ENCODE measurements at regions not wholly inside any gene's neighbourhood (a gene's known extent, or its start where the extent isn't known, plus 50 kb on each side); places are given as distances from the start of the nearest gene placed in this dataset.

GRCh38 chr14:34122081-34122480, 171.2 kb upstream of the EGLN3 start:
- POLR2A ChIA-PET: no interaction called here
- Histone ChIP-seq H3K4me2 (replicated peaks; ENCODE audit: low read depth, low read length, poor library complexity, severe bottlenecking) (no peak overlapping the region), H3K36me3 (replicated peaks in 1 of 2; ENCODE audit: control extremely low read depth in 1 of 2, control insufficient read depth in 1 of 2, extremely low read depth in 1 of 2, insufficient read depth in 2 of 2, low read length in 1 of 2) (no peaks in the 10 kb centered on the region), H4K20me1 (ENCODE audit: control insufficient read depth, insufficient read depth, low read length, poor library complexity, severe bottlenecking) (no peaks in the 10 kb centered on the region), H3K79me2 (ENCODE audit: control insufficient read depth, insufficient read depth, low read length) (no peaks in the 10 kb centered on the region), H2AFZ (ENCODE audit: insufficient read depth, low read depth, low read length, poor library complexity, severe bottlenecking) (no peak overlapping the region), H3K4me1 (ENCODE audit: control insufficient read depth in 2 of 2, insufficient read depth in 2 of 2, low read length in 2 of 2) (no peaks in the 10 kb centered on the region), H3K4me3 (ENCODE audit: control extremely low read depth in 1 of 5, extremely low read depth in 1 of 5, insufficient read depth in 1 of 5, low read depth in 2 of 5, low read length in 4 of 5) (no peak overlapping the region), H3K9ac (ENCODE audit: low read length) (no peak overlapping the region), H3K9me3 (ENCODE audit: control extremely low read depth in 1 of 3, control insufficient read depth in 2 of 3, insufficient read depth in 1 of 3, low read length in 2 of 3) (no peaks in the 10 kb centered on the region), H3K27me3 (replicated peaks in 1 of 4; ENCODE audit: control extremely low read depth in 1 of 4, control insufficient read depth in 3 of 4, insufficient read depth in 4 of 4, low read length in 3 of 4) (no peaks in the 10 kb centered on the region), H3K27ac (ENCODE audit: low read length in 2 of 2) (no peak overlapping the region)
- no peaks in the 10 kb centered on the region for H3K4me1 Mint-ChIP-seq
- intact Hi-C loops (cut with micrococcal nuclease): no loop called here
- H3K9me3 Mint-ChIP-seq (ENCODE audit: insufficient read depth): no peaks in the 10 kb centered on the region
- no peak overlapping the region for H3K27ac Mint-ChIP-seq
- CTCF ChIA-PET: no interaction called here
- no peak for TF ChIP-seq EZH2 (IDR thresholded peaks at IDR 0.05; ENCODE audit: borderline replicate concordance, insufficient read depth, low read depth, low read length, poor library complexity, severe bottlenecking)
- TF ChIP-seq, protein P1, sequence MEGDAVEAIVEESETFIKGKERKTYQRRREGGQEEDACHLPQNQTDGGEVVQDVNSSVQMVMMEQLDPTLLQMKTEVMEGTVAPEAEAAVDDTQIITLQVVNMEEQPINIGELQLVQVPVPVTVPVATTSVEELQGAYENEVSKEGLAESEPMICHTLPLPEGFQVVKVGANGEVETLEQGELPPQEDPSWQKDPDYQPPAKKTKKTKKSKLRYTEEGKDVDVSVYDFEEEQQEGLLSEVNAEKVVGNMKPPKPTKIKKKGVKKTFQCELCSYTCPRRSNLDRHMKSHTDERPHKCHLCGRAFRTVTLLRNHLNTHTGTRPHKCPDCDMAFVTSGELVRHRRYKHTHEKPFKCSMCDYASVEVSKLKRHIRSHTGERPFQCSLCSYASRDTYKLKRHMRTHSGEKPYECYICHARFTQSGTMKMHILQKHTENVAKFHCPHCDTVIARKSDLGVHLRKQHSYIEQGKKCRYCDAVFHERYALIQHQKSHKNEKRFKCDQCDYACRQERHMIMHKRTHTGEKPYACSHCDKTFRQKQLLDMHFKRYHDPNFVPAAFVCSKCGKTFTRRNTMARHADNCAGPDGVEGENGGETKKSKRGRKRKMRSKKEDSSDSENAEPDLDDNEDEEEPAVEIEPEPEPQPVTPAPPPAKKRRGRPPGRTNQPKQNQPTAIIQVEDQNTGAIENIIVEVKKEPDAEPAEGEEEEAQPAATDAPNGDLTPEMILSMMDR (IDR thresholded peaks at IDR 0.05): no peak
- H3K4me3 Mint-ChIP-seq: no peak overlapping the region
- ATAC-seq (ENCODE audit: low read depth): no peak
- WGBS (ENCODE audit: insufficient coverage): 88% methylated on average over 1 of the region's 3 CpGs
- no peak for DNase-seq
- H3K27me3 Mint-ChIP-seq: no peaks in the 10 kb centered on the region

DNA sequence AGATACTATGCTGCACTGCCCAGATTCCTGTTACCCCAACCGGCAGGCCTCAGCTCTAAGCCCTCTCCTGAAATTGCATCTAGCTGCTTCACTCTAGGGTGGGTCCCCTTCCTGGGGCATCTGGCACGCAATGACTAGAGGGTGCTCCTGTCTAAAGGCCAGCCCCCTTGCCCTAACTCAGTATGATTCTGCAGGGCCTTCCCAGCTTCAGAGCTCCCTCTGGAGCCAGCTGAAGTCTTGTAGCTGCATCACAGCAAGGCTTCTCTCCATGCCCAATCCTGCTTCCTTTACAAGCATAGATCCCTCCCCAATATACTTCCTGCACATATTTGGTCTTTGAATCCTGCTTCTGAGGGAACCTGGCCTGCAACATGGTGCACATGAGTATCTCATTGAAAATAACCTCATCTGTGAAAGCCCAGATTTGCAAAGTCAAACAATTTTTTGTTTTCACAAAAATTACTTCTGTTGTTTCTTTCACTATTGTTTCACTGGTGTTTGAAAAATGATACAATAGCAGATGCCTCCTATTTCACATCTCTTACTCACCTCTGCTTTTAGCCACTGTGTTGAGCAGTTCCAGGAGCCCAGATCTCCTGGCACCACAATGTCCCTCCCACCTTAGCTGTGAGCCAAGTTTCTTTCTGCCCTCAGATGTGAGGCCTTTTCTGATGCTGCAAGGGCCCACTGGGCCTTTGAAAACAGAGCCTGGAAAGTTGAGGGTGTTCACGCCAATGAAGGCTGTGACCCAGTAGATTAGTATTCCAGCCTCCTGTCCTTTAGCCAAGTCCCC, 169.5 kb upstream of the EGLN3 start:
- no peak for DNase-seq
- H3K4me1 ChIP-seq (ENCODE audit: control insufficient read depth in 2 of 2, insufficient read depth in 2 of 2, low read length in 2 of 2): no peaks in the 10 kb centered on the region
- H2AFZ ChIP-seq (ENCODE audit: insufficient read depth, low read depth, low read length, poor library complexity, severe bottlenecking): no peak overlapping the region
- TF ChIP-seq, protein P1 (IDR thresholded peaks at IDR 0.05): no peak
- TF ChIP-seq EZH2 (IDR thresholded peaks at IDR 0.05; ENCODE audit: borderline replicate concordance, insufficient read depth, low read depth, low read length, poor library complexity, severe bottlenecking): no peak
- no peak overlapping the region for H3K4me3 ChIP-seq (ENCODE audit: control extremely low read depth in 1 of 5, extremely low read depth in 1 of 5, insufficient read depth in 1 of 5, low read depth in 2 of 5, low read length in 4 of 5)
- no peaks in the 10 kb centered on the region for H3K79me2 ChIP-seq (ENCODE audit: control insufficient read depth, insufficient read depth, low read length)
- H3K9ac ChIP-seq (ENCODE audit: low read length): no peak overlapping the region
- H3K36me3 ChIP-seq (replicated peaks in 1 of 2; ENCODE audit: control extremely low read depth in 1 of 2, control insufficient read depth in 1 of 2, extremely low read depth in 1 of 2, insufficient read depth in 2 of 2, low read length in 1 of 2): no peaks in the 10 kb centered on the region
- ATAC-seq (ENCODE audit: low read depth): no peak
- 95% methylated on average over 3 of the region's 3 CpGs for WGBS (ENCODE audit: insufficient coverage)
- H3K27ac ChIP-seq (ENCODE audit: low read length in 2 of 2): no peak overlapping the region
- no peak overlapping the region for H3K4me2 ChIP-seq (replicated peaks; ENCODE audit: low read depth, low read length, poor library complexity, severe bottlenecking)
- Mint-ChIP-seq H3K27ac (no peak overlapping the region), H3K27me3 (no peaks in the 10 kb centered on the region), H3K9me3 (ENCODE audit: insufficient read depth) (peaks cover 4% of the 10 kb centered on the region), H3K4me1 (no peaks in the 10 kb centered on the region), H3K4me3 (no peak overlapping the region)
- no peaks in the 10 kb centered on the region for H3K27me3 ChIP-seq (replicated peaks in 1 of 4; ENCODE audit: control extremely low read depth in 1 of 4, control insufficient read depth in 3 of 4, insufficient read depth in 4 of 4, low read length in 3 of 4)
- intact Hi-C loops (cut with micrococcal nuclease): no loop called here
- H4K20me1 ChIP-seq (ENCODE audit: control insufficient read depth, insufficient read depth, low read length, poor library complexity, severe bottlenecking): no peaks in the 10 kb centered on the region
- CTCF ChIA-PET: no interaction called here
- no peaks in the 10 kb centered on the region for H3K9me3 ChIP-seq (ENCODE audit: control extremely low read depth in 1 of 3, control insufficient read depth in 2 of 3, insufficient read depth in 1 of 3, low read length in 2 of 3)
- POLR2A ChIA-PET: no interaction called here
